ENCODE measurements at regions not wholly inside any gene's neighbourhood (a gene's known extent, or its start where the extent isn't known, plus 50 kb on each side); places are given as distances from the start of the nearest gene placed in this dataset.

DNA sequence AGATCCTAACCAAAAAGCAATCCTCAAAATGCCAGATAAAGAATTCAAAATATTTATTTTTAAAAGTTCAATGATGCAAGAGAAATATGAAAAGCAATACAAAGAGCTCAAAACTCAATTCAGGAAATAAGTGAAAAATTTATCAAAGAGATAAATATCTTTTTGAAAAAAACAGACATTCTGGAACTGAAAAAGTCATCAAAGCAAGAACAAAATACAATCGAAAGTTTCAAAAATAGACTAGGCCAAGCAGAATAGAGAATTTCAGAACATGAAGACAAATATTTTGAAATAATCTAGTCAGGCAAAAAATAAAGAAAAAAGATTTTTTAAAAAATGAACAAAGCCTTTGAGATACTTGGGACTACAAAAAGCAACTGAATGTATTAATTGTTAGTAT lies 83.4 kb upstream of the STT3B start:
- intact Hi-C loops (cut with DNase I): no loop called here
- DNase-seq: no peak

DNA sequence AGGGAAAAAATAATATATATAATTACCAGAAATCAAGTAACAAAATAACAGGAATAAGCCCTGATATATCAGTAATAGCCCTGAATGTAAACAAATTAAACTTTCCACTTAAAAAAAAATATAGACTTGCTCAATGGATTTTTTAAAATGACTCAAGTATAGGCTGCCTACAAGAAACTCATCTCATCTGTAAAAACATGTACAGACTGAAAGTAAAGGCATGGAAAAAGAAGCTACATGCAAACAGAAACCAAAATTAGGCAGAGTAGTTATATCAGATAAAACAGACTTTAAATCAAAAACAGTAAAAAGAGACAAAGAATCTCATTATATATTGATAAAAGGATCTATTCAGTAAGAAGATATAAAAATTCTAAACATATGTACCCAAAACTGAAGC lies 82.4 kb upstream of the STT3B start:
- Histone ChIP-seq H3K4me1 (no peaks in the 10 kb centered on the region), H3K27me3 (no peaks in the 10 kb centered on the region), H3K36me3 (replicated peaks in 1 of 2; ENCODE audit: insufficient read depth in 1 of 2, low read depth in 2 of 2) (no peaks in the 10 kb centered on the region), H3K4me3 (no peak overlapping the region), H3K9me3 (no peaks in the 10 kb centered on the region), H3K27ac (no peak overlapping the region)
- intact Hi-C loops (cut with DNase I): no loop called here
- DNase-seq (no peak), ATAC-seq (no peak)
- TF ChIP-seq, protein P1, sequence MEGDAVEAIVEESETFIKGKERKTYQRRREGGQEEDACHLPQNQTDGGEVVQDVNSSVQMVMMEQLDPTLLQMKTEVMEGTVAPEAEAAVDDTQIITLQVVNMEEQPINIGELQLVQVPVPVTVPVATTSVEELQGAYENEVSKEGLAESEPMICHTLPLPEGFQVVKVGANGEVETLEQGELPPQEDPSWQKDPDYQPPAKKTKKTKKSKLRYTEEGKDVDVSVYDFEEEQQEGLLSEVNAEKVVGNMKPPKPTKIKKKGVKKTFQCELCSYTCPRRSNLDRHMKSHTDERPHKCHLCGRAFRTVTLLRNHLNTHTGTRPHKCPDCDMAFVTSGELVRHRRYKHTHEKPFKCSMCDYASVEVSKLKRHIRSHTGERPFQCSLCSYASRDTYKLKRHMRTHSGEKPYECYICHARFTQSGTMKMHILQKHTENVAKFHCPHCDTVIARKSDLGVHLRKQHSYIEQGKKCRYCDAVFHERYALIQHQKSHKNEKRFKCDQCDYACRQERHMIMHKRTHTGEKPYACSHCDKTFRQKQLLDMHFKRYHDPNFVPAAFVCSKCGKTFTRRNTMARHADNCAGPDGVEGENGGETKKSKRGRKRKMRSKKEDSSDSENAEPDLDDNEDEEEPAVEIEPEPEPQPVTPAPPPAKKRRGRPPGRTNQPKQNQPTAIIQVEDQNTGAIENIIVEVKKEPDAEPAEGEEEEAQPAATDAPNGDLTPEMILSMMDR (IDR thresholded peaks at IDR 0.05): no peak
- TF ChIP-seq POLR2A (IDR thresholded peaks at IDR 0.05): no peak

More for the DNA sequence above, 83.4 kb upstream of the STT3B start:
- no peak for ATAC-seq
- no peaks in the 10 kb centered on the region for H3K36me3 ChIP-seq (replicated peaks in 1 of 2; ENCODE audit: insufficient read depth in 1 of 2, low read depth in 2 of 2)
- H3K4me3 ChIP-seq: no peak overlapping the region
- TF ChIP-seq POLR2A (IDR thresholded peaks at IDR 0.05): no peak
- TF ChIP-seq, protein P1 (IDR thresholded peaks at IDR 0.05): no peak
- H3K9me3 ChIP-seq: no peaks in the 10 kb centered on the region
- WGBS, 2 donors: 58 to 59% methylated on average over 1 of the region's 1 CpG
- H3K27me3 ChIP-seq: no peaks in the 10 kb centered on the region
- H3K4me1 ChIP-seq: no peaks in the 10 kb centered on the region
- no peak overlapping the region for H3K27ac ChIP-seq

DNA sequence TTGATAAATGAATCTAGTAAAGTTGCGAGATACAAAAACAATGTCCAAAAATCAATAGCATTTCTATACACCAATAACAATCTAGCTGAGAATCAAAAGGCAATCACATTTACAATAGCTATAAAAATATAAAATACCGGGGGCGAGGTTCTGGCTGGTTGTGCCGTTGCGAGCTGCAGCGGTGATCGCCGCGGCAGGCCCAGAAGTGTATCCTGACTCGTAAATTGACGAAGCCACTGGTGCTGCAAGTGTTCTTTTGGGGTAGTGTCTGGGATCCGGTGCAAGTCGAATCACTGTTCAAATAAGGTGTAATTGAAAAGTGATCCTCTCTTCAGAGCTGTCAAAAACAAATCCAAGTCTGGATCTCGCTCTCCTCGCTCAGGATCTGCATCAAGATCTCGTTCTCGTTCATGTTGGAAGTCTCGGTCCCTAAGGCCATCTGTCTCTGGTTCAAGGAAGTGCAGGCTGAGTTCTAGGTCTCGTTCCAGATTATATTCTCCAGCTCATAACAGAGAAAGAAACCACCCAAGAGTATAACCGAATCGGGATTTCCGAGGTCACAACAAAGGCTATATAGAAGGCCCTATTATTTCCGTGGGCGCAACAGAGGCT lies 80.1 kb upstream of the STT3B start:
- ATAC-seq (no peak), DNase-seq (no peak)
- no peaks in the 10 kb centered on the region for H3K9me3 ChIP-seq
- no peak overlapping the region for H3K4me3 ChIP-seq
- intact Hi-C loops (cut with DNase I): no loop called here
- no peak overlapping the region for H3K27ac ChIP-seq
- no peaks in the 10 kb centered on the region for H3K4me1 ChIP-seq
- H3K36me3 ChIP-seq (replicated peaks in 1 of 2; ENCODE audit: insufficient read depth in 1 of 2, low read depth in 2 of 2): no peaks in the 10 kb centered on the region
- TF ChIP-seq, protein P1 (IDR thresholded peaks at IDR 0.05): no peak
- no peak for TF ChIP-seq POLR2A (IDR thresholded peaks at IDR 0.05)
- H3K27me3 ChIP-seq: no peaks in the 10 kb centered on the region
- WGBS, 2 donors: 87 to 89% methylated on average over 24 of the region's 24 CpGs

DNA sequence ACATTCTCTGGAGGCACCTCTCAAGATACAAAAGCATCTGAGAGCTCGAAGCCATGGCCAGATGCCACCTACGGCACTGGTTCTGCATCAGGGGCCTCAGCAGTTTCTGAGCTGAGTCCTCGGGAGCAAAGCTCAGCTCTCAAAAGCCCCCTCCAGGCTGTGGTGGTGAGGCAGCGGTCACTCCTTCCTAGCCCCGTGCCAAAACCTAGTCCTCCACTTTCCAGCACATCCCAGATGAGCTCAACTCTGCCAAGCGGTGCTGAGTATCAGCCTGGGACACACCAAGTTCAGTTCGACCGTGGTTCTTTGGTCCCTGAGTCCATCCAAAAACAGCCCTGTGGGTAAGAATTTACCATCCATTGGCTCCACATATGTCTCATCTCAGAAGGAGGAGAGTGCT lies 79.3 kb upstream of the STT3B start:
- H3K4me3 ChIP-seq: no peak overlapping the region
- no peaks in the 10 kb centered on the region for H3K4me1 ChIP-seq
- H3K27me3 ChIP-seq: no peaks in the 10 kb centered on the region
- no peak for DNase-seq
- H3K36me3 ChIP-seq (replicated peaks in 1 of 2; ENCODE audit: insufficient read depth in 1 of 2, low read depth in 2 of 2): no peaks in the 10 kb centered on the region
- no peaks in the 10 kb centered on the region for H3K9me3 ChIP-seq
- no peak overlapping the region for H3K27ac ChIP-seq
- intact Hi-C loops (cut with DNase I): no loop called here
- 82 to 92% methylated on average over 8 of the region's 8 CpGs for WGBS, 2 donors
- TF ChIP-seq, protein P1 (IDR thresholded peaks at IDR 0.05): no peak
- no peak for TF ChIP-seq POLR2A (IDR thresholded peaks at IDR 0.05)
- ATAC-seq: no peak

DNA sequence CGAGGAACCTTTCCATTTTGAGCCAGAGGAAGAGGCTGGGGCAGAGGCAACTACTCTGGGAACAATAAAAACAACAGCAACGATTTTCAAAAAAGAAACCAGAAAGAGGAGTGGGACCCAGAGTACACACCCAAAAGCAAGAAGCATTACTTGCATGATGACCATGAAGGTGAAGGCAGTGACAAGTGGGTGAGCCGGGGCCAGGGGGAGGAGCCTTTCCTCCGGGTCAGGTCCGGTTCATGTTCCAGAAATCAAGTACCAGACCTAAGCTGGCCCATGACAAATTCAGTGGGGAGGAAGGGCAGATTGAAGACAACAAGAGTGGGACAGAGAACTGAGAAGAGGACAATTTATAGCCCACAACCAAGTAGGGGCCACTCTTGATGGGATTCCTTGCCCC lies 77.2 kb upstream of the STT3B start:
- H3K4me1 ChIP-seq: no peaks in the 10 kb centered on the region
- no peaks in the 10 kb centered on the region for H3K27me3 ChIP-seq

More for the DNA sequence above, 77.2 kb upstream of the STT3B start:
- Histone ChIP-seq H3K36me3 (replicated peaks in 1 of 2; ENCODE audit: insufficient read depth in 1 of 2, low read depth in 2 of 2) (no peaks in the 10 kb centered on the region), H3K9me3 (no peaks in the 10 kb centered on the region), H3K27ac (no peak overlapping the region), H3K4me3 (no peak overlapping the region)
- 65 to 70% methylated on average over 5 of the region's 5 CpGs for WGBS, 2 donors
- no peak for ATAC-seq
- no peak for DNase-seq
- TF ChIP-seq POLR2A (IDR thresholded peaks at IDR 0.05): no peak
- TF ChIP-seq, protein P1 (IDR thresholded peaks at IDR 0.05): no peak
- intact Hi-C loops (cut with DNase I): no loop called here

Data from body of pancreas (tissue), 4 donors.